Colonic mucosa (tissue), 4 donors: ENCODE measurements at regions not wholly inside any gene's neighbourhood (a gene's known extent, or its start where the extent isn't known, plus 50 kb on each side); places are given as distances from the start of the nearest gene placed in this dataset.

Experiments
- DNase-seq: peaks from one replicate; pipeline ENCODE4 v3.0.0-alpha.2; 2020
- H3K27ac ChIP-seq: fragments of 200-600 bp; one replicate; pipeline ENCODE4 v1.8.0; 2021
- H3K27me3 ChIP-seq: fragments of 200-600 bp; one replicate; pipeline ENCODE4 v1.8.0; 2021
- H3K36me3 ChIP-seq: fragments of 200-600 bp; one replicate; pipeline ENCODE4 v1.8.0; 2021
- H3K4me1 ChIP-seq: fragments of 200-600 bp; one replicate; pipeline ENCODE4 v1.8.0; 2021; ENCODE audit warnings: mild to moderate bottlenecking
- H3K4me3 ChIP-seq: fragments of 200-600 bp; one replicate; pipeline ENCODE4 v1.8.0; 2021
- H3K9ac ChIP-seq, 2 donors: one replicate each; pipeline ENCODE4 v1.7.0; 2013; ENCODE audit warnings: control low read depth in 2 of 2, low read depth in 2 of 2, low read length in 2 of 2
- H3K9me3 ChIP-seq: fragments of 200-600 bp; one replicate; pipeline ENCODE4 v1.8.0; 2021
- intact Hi-C: fragments of 100-400 bp; cut with DNase I; formaldehyde crosslinking; loops from one replicate; pipeline ENCODE4 v1.14.1; 2022
- TF ChIP-seq, protein P1 (sequence below): fragments of 200-600 bp; IDR thresholded peaks from one replicate; pipeline ENCODE4 v1.8.0; 2022; ENCODE audit warnings: antibody characterized with exemption, mild to moderate bottlenecking
- donor health status: healthy.
- donor health status: DM: no; HTN: no; CAD: no.
- donor health status: DM: no; HTN: no; CAD: no.

DNA sequence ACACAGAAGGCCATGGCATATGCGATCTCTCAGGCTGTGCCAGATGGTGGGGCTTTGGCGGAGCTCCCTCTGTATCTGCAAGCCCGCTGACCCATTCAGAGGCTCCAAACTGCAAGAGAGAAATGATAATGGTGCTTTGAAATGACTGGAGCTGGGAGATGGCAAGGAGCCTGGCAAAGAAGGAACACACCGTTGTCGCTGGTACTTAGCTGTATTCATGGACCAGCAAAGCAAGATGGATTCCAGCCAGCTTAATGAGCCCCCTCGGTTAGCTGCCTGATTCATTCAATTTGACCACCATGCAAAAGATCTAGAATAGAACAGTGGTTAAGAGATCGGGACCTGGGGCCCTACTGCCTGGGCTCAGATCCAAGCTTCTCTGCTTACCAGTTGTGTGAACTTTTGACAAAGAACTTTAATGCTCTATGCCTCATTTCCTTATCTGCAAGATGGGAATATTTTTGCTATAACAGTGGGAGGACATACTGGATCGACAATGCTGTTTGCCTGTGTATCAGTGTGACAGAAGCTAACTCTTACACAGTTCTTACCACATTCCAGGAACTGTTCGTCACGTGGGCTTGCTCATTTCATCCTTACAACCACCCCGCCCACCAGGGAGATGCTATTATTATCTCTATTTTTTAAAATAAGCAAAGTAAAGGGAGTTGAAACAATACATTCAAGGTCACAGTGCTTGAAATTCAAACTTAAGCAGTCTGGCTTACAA, 317.8 kb upstream of the SULF2 start:
- no peaks in the 10 kb centered on the region for H3K36me3 ChIP-seq
- no peaks in the 10 kb centered on the region for H3K4me1 ChIP-seq
- no peaks in the 10 kb centered on the region for H3K27me3 ChIP-seq
- H3K9me3 ChIP-seq = no peaks in the 10 kb centered on the region
- no peak overlapping the region for H3K9ac ChIP-seq
- no peak for DNase-seq
- H3K27ac ChIP-seq = no peak overlapping the region
- no peak overlapping the region for H3K4me3 ChIP-seq
- intact Hi-C loops = no loop called here
- TF ChIP-seq, protein P1, sequence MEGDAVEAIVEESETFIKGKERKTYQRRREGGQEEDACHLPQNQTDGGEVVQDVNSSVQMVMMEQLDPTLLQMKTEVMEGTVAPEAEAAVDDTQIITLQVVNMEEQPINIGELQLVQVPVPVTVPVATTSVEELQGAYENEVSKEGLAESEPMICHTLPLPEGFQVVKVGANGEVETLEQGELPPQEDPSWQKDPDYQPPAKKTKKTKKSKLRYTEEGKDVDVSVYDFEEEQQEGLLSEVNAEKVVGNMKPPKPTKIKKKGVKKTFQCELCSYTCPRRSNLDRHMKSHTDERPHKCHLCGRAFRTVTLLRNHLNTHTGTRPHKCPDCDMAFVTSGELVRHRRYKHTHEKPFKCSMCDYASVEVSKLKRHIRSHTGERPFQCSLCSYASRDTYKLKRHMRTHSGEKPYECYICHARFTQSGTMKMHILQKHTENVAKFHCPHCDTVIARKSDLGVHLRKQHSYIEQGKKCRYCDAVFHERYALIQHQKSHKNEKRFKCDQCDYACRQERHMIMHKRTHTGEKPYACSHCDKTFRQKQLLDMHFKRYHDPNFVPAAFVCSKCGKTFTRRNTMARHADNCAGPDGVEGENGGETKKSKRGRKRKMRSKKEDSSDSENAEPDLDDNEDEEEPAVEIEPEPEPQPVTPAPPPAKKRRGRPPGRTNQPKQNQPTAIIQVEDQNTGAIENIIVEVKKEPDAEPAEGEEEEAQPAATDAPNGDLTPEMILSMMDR = no peak

DNA sequence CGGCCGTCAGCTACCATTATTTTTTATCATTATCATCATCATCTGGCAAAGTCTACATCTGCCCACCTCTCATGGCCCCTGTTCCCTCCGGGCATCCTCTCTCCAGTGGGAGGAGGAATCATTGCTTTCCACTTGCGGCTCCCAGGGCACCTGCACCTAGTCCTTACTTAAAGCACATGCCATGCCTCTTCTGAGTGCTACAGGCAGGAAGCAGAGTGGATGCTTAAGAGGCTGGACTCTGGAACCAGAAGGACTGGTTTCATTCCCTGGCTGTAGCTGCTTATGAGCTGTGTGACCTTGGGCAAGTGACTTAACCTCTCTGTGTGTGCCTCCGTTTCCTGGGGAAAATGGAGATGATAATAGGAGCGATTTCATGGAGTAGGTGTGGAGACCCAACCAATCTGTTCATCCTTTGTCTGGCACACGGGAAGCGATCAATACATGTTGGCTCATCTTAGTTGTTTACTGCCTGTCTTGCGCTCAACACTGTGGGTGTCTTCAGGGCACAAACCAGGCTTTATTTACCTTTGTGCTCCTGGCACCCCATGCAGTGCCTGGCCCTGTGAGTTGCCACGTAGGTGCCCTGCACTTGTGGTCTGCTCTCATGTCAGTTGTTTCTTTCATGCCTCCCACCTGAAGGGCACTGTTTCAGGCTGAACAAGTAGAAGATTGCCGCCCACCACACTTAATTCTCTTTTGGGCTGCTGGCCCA, 317.0 kb upstream of the SULF2 start:
- intact Hi-C loops = no loop called here
- H3K9ac ChIP-seq = no peak overlapping the region

DNA sequence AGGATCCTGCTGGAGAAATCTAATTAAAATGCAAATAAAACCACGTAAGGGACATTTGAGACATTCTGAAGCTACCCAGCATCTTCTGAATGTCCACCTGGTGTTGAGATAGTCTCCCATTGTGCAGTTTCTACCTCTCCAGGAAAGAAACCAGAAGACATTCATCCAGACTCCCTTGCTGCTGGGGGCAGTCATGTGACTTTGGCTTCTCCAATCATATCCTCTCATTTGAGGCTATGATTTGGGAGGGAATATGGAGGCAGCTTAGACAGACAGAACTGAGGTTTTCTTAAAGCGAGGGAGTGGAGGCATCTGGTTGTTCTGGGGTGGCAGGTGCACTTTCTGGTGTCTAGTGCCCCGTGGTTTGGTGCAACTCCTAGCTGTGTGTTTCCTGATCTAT, 315.2 kb upstream of the SULF2 start:
- Histone ChIP-seq H3K9me3 (no peaks in the 10 kb centered on the region), H3K4me3 (no peak overlapping the region), H3K36me3 (no peaks in the 10 kb centered on the region), H3K4me1 (no peaks in the 10 kb centered on the region), H3K9ac (no peak overlapping the region), H3K27ac (no peak overlapping the region), H3K27me3 (no peaks in the 10 kb centered on the region)
- TF ChIP-seq, protein P1 = no peak
- intact Hi-C loops = no loop called here
- no peak for DNase-seq

More for the DNA sequence above, 317.0 kb upstream of the SULF2 start:
- Histone ChIP-seq H3K4me1 (no peaks in the 10 kb centered on the region), H3K27ac (no peak overlapping the region), H3K36me3 (no peaks in the 10 kb centered on the region), H3K27me3 (no peaks in the 10 kb centered on the region), H3K9me3 (no peaks in the 10 kb centered on the region), H3K4me3 (no peak overlapping the region)
- TF ChIP-seq, protein P1 = no peak
- DNase-seq = no peak

DNA sequence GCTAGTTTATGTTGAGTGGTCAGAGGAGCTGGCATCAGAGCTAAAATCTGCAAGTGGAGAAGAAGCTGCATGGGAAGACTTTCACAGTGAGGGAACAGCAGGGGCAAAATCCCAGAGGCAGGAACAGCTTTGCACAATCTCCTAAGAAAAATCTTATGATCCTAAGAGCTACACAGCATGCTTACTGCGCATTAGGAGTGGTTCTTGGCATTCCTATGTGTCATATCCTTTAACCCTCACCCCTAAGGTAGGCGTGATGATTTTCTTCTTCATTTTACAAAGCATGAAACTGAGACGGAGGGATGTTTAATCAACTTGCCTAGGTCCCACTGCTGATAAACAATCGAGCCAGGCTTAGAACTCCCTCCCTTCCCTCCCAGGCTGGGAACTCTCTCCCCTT, 313.6 kb upstream of the SULF2 start:
- Histone ChIP-seq H3K9ac (no peak overlapping the region), H3K36me3 (no peaks in the 10 kb centered on the region), H3K4me1 (no peaks in the 10 kb centered on the region), H3K27ac (no peak overlapping the region), H3K27me3 (no peaks in the 10 kb centered on the region), H3K4me3 (no peak overlapping the region), H3K9me3 (no peaks in the 10 kb centered on the region)
- TF ChIP-seq, protein P1 = no peak
- intact Hi-C loops = no loop called here
- DNase-seq = no peak

DNA sequence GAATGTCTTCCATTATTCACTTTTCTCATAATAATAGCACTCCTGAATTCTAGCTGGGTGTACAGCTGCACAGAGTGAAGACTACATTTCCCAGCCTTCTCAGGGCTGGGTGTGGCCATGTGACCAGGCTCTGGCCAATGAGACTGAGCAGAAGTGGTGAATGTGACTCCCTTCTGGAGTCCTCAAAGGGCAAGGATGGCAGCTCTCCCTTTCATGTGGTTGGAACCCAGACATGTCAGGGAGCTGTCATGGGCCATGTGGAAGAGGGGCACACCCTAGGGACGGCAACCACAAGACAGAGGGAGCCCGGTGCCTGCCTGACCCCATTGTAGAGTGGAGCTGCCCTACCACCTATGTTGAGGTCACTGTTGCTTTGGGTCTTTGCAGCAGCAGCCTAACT, 312.8 kb upstream of the SULF2 start:
- TF ChIP-seq, protein P1 = no peak
- DNase-seq = no peak
- no peaks in the 10 kb centered on the region for H3K27me3 ChIP-seq

More for the DNA sequence above, 312.8 kb upstream of the SULF2 start:
- no peak overlapping the region for H3K27ac ChIP-seq
- H3K9me3 ChIP-seq = no peaks in the 10 kb centered on the region
- no peak overlapping the region for H3K4me3 ChIP-seq
- intact Hi-C loops = no loop called here
- H3K4me1 ChIP-seq = no peaks in the 10 kb centered on the region
- H3K36me3 ChIP-seq = no peaks in the 10 kb centered on the region
- no peak overlapping the region for H3K9ac ChIP-seq
